GM21528 (cell line): ENCODE measurements at regions not wholly inside any gene's neighbourhood (a gene's known extent, or its start where the extent isn't known, plus 50 kb on each side); places are given as distances from the start of the nearest gene placed in this dataset.
"Not testable (repeated sequence)": the region's sequence is repeated elsewhere in the genome, so short reads cannot be mapped to it uniquely, and the experiment has no call there.

ENCODE experiments used
- ATAC-seq: cut with Tn5 transposase; IDR thresholded peaks from one replicate; pipeline ENCODE4 v1.9.1; 2021; ENCODE audit warnings: mild to moderate bottlenecking, moderate library complexity; ENCODE audit not compliant: unreplicated experiment, low FRiP score

GRCh38 chr13:90615767-90616166 lies 731.7 kb upstream of the MIR17HG start:
- ATAC-seq = no peak

- ATAC-seq = no peak
Observed at GRCh38 chr13:90618133-90618532, 729.4 kb upstream of the MIR17HG start.

- ATAC-seq = no peak
Observed at GRCh38 chr13:90622541-90622940, 724.9 kb upstream of the MIR17HG start.

- no peak for ATAC-seq
Observed at GRCh38 chr13:90623318-90624011, 724.0 kb upstream of the MIR17HG start.

GRCh38 chr13:90627813-90628212 lies 719.7 kb upstream of the MIR17HG start:
- ATAC-seq = no peak

- ATAC-seq = no peak
Observed at GRCh38 chr13:90628471-90628870, 719.0 kb upstream of the MIR17HG start.

- no peak for ATAC-seq
Observed at GRCh38 chr13:90630716-90631115, 716.8 kb upstream of the MIR17HG start.

GRCh38 chr13:90632184-90632583 lies 715.3 kb upstream of the MIR17HG start:
- ATAC-seq = no peak

- no peak for ATAC-seq
Observed at GRCh38 chr13:90633849-90634248, 713.6 kb upstream of the MIR17HG start.

- ATAC-seq = no peak
Observed at GRCh38 chr13:90640976-90641375, 706.5 kb upstream of the MIR17HG start.

GRCh38 chr13:90641884-90642283 lies 705.6 kb upstream of the MIR17HG start:
- ATAC-seq = no peak

- no peak for ATAC-seq
Observed at GRCh38 chr13:90645582-90645981, 701.9 kb upstream of the MIR17HG start.

GRCh38 chr13:90648497-90648896 lies 699.0 kb upstream of the MIR17HG start:
- no peak for ATAC-seq

- ATAC-seq = no peak
Observed at GRCh38 chr13:90652036-90652435, 695.5 kb upstream of the MIR17HG start.

GRCh38 chr13:90654970-90655369 lies 692.5 kb upstream of the MIR17HG start:
- no peak for ATAC-seq

GRCh38 chr13:90664200-90664599 lies 683.3 kb upstream of the MIR17HG start:
- ATAC-seq = not testable (repeated sequence)

GRCh38 chr13:90673746-90674145 lies 673.7 kb upstream of the MIR17HG start:
- no peak for ATAC-seq

- ATAC-seq = no peak
Observed at GRCh38 chr13:90675129-90675528, 672.4 kb upstream of the MIR17HG start.

- no peak for ATAC-seq
Observed at GRCh38 chr13:90680826-90681225, 666.7 kb upstream of the MIR17HG start.

- ATAC-seq = no peak
Observed at GRCh38 chr13:90683711-90684131, 663.8 kb upstream of the MIR17HG start.

- ATAC-seq = no peak
Observed at GRCh38 chr13:90686442-90686841, 661.0 kb upstream of the MIR17HG start.

GRCh38 chr13:90689111-90689510 lies 658.4 kb upstream of the MIR17HG start:
- no peak for ATAC-seq
